GM18507 (cell line): ENCODE measurements at regions not wholly inside any gene's neighbourhood (a gene's known extent, or its start where the extent isn't known, plus 50 kb on each side); places are given as distances from the start of the nearest gene placed in this dataset.
"Not testable (repeated sequence)": the region's sequence is repeated elsewhere in the genome, so short reads cannot be mapped to it uniquely, and the experiment has no call there.

ENCODE experiments used
- DNase-seq: peaks from one replicate; pipeline ENCODE4 v3.0.0; 2011; ENCODE audit warnings: low read depth; ENCODE audit not compliant: insufficient read length; ENCODE audit errors: extremely low spot score
- FAIRE-seq: peaks from 2 replicates; lab custom pipeline; 2011; peaks lifted over from hg19 to GRCh38; lab: Jason Lieb, UNC

GRCh38 chr19:30997222-30997621, 352.0 kb downstream of the TSHZ3 start:
- FAIRE-seq, result no peak
- DNase-seq, result no peak

DNA sequence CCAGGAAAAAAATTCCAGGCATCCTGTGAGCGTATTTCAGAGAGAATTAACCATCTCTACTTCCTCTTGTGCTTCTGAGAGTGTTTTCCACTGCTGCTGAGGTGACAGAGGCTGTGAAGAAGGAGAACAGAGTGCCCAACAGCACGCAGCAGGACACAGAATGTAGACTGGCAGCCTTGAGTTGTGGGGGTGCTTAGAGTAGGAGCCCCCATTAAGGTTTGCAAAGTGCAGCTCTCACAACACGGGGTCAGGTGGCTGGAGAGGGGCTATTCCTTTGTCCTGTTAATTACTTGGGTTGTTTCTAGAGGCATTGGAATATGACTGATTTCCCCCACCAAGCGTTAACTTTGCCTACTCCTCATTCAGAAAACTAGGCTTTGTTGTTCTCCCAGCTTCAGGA, 370.6 kb downstream of the TSHZ3 start:
- no peak for DNase-seq

DNA sequence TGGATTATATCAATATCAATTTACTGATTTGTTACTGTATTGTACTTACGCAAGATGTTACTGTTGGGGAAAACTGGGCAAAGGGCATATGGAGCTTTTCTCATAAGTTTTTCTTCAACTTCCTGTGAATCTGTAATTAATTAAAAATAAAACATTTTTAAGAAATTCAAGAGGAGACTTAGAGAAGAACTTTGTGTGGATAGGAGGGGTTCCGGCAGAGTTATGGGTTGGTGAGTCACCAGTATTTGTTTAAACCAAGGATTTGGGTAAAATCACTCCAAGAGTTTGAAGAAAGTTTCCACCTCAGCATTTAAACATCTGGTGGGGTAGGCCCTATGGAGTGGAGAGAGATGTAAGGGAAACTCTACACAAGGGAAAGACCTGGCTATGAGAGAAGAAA, 379.6 kb downstream of the TSHZ3 start:
- no peak for FAIRE-seq
- no peak for DNase-seq

More for the DNA sequence above, 370.6 kb downstream of the TSHZ3 start:
- no peak for FAIRE-seq

DNA sequence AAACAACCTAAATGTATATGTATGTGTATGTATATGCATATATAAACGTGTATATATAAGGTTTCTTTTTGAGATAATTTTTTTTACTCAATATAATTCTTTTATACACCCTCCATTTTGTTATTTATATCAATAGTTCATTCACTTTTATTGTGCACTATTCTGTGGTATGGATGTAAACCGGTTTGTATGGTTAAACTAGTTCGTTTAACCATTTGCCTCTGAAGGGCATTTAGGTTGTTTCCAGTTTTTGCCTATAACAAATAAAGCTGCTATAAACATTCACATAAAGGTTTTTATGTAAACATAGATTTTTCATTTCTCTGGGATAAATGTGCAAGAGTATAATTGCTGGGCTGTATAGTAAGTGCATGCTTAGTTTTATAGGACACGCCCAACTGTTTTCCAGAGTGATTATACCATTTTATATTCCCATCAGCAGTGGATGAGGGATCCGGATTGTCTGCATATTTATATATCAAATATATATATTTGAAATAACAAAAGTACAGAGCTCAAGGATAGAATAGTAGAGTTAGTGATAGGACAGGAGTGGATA, 380.3 kb downstream of the TSHZ3 start:
- FAIRE-seq (no peak), DNase-seq (no peak)

- no peak for FAIRE-seq
- DNase-seq, result no peak
Observed at GRCh38 chr19:30968210-30968609, 381.0 kb downstream of the TSHZ3 start.

GRCh38 chr19:30966486-30966885, 382.8 kb downstream of the TSHZ3 start:
- DNase-seq, result no peak
- FAIRE-seq, result no peak

DNA sequence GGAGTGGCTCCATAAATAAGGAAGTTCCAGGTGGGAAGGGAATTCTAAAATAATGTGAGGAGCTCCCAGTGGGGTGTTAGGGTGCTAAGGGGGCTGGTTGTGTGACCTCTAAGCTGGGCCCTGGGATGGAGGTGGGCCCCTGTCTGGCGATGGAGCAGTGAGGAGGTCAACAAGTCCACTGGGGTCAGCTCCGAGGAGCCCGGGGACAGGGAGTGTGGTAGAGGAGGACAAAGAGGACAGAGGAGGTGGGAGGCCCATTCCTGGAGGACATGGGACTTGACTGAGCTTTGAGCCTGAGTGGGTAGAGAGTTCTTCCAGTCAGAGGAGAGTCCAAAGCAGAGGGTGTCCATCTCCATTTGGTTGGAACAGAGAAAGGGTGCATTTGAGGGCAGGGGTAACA, 390.2 kb downstream of the TSHZ3 start:
- no peak for DNase-seq
- FAIRE-seq, result no peak

DNA sequence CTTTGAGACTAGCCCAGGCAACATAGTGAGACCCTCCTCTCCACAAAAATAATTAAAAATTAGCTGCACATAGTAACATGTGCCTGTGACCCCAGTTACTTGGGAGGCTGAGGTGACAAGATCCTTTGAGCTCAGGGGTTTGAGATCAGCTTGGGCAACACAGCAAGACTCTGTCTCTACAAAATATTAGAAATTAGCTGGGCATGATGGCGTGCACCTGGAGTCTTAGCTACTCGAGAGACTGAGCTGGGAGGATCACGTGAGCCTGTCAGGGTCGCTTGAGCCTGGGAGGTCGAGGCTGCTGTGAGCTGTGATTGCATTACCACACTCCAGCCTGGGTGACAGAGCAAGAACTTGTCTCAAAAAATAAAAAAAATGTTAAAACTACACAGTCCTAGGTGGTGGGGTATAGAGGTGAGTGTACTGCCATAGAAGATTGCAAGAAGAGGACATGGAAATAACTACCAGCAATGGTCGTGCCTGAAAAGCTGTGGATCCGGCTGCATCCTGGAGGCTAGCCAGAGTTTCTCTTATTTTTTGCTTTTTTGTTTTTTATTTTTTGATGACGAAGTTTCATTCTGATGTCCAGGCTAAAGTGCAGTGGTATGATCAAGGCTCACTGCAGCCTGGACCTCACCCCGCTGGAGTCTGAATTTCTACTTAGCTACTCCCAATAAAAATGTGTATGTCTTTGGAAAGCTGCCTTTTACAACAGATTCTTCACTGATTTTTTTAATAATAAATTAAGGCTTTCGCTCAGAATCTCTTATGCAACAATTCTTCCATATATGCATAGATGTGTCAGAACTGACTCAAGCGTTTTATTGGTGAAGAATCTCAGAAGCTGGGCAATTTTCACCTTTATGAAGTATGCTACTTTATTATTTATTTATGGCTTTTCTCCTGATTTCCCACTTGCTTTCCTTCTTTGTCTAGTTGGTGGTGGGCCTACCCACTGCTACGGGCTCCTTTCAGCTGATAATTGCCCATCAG, 393.8 kb downstream of the TSHZ3 start:
- DNase-seq (no peak), FAIRE-seq (no peak)

DNA sequence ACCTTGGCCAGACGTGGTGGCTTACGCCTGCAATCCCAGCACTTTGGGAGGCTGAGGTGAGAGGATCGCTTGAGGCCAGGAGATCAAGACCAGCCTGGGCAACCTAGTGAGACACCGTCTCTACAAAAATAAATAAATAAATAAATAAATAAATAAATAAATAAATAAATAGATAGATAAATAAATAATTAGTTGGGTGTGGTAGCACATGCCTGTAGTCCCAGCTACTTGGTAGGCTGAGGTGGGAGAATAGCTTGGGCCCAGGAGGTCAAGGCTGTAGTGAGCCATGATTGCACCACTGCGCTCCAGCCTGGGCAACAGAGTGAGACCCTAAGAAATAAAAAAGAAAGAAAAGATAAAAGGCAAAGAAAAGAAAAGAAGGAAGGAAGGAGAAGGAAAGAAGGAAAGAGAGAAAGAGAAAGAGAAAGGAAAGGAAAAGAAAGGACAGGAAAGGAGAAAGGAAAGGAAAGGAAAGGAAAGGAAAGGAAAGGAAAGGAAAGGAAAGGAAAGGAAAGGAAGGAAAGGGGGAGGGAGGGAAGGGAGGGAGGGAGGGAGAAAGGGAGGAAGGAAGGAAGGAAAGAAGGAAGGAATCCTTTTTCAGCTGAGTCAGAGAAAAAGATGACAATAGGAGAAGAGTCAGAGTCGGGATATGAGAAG, 404.8 kb downstream of the TSHZ3 start:
- not testable (repeated sequence) for DNase-seq, FAIRE-seq

- no peak for DNase-seq
- no peak for FAIRE-seq
Observed at GRCh38 chr19:30943101-30943843, 406.0 kb downstream of the TSHZ3 start.

- FAIRE-seq, result no peak
- DNase-seq, result no peak
Observed at GRCh38 chr19:30942636-30943035, 406.6 kb downstream of the TSHZ3 start.

DNA sequence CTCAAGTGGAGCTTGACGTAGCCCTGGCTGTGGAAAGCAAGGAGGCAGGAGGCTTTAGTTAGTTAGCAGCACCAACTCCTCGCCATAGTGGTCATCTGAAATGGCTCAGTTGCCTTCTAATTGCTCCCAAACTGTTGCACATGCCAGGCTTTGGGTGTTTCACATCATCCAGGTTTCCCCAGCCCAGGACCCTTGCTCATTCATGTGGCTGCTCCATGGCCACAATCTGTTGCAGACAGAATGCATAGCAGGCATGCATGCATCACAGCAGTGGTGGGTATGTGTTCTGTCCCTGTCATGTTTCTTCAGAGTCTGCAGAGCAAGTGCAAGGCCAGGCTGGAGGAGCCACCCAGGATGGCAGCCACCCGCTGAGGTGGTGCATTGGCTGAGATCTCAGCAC, 407.6 kb downstream of the TSHZ3 start:
- no peak for DNase-seq
- no peak for FAIRE-seq

GRCh38 chr19:30936276-30936675, 413.0 kb downstream of the TSHZ3 start:
- DNase-seq, result no peak
- no peak for FAIRE-seq

DNA sequence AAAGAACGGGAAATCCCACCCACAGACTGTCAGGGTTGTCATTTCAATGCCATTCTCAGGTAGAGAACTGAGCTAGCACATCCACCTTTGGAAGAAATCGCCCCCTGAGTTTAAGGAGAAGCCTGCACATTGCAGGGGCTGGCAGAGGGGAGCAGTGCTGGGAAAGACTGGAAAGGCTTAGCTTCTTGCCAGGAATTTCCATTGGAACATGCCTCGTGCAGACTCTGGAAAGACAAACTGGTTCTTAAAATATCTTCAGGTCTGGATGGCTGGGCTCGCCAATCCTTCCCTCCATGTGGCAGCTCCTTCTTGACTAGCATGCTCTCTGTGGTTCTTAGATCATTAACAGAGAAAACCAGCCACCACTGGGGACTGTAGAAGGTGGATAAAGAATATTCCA, 414.1 kb downstream of the TSHZ3 start:
- FAIRE-seq, result no peak

GRCh38 chr19:30933454-30933853, 415.8 kb downstream of the TSHZ3 start:
- FAIRE-seq, result not testable (repeated sequence)

More for the DNA sequence above, 414.1 kb downstream of the TSHZ3 start:
- DNase-seq, result no peak

DNA sequence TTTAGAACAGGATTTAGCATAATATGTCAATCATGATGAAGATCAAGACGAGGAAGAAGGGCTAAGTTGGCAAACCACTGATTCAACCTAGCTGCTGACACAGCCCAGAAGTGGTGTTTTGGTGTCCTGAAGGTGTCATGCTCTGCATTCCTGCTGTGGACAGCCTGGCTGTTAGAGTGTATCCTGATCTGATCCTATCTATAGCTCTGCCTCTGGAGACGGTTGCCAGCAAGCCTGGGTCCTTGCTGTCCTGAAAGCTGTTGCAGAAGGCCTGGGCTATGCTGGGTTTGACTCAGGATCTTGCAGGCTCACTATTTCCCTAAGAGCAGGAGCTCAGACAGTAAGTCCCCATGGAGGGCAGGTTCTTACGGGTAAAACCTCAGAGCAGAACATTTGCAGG, 416.4 kb downstream of the TSHZ3 start:
- FAIRE-seq, result no peak

More at GRCh38 chr19:30933454-30933853, 415.8 kb downstream of the TSHZ3 start:
- not testable (repeated sequence) for DNase-seq

DNA sequence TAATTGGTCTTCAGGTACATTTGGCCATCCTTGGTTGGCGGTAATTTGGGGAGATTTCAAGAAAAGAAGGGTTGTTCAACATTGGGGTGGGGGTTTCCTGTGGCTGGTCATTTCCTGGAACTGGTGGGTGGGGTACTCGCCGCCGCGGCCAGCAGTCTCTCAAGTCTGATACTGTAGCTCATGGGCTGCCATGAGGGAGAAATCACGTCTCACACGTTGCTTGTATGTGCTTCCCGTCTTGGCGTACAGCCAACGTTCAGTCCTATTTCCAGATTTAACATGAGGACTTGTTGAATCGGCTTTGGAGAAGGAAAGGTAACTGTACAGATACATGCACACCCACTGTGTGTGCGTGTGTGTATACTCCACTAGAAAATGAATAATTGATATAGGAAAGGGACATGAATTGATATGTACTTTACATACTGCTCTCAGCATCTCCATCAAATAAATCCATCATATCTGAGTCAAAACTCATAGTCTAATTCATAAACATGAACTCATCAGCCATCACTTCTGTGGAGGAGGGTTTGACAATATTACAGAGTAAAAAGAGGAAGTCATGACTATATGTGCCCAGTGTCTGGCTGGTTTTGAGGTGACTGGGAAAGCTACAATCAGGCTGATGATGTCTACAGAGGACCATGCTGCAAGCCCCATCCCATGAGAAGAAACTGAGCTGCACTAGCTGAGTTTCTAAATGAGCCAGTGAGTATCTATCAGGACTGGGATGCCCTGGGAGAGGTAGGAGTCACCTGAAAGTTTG, 418.1 kb downstream of the TSHZ3 start:
- FAIRE-seq (no peak), DNase-seq (no peak)

More for the DNA sequence above, 416.4 kb downstream of the TSHZ3 start:
- no peak for DNase-seq

DNA sequence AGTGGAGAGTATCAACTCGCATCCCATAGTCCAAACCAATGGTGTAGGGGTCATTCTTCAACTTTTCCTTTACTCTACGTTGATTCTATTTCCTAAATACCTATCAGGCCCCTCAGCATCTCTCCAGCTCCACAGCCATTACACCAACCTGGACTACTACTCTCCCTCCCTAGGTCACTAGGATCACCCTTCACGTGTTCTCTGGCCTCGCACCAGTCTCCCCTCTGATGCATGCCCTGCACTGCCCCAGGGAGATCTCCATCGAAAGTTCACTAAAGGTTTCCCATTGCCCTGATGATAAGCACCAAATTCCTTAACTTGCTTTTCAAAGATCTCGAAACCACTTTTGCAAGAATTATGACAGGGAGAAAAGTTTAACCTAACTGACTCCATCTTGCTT, 421.5 kb downstream of the TSHZ3 start:
- no peak for DNase-seq
- FAIRE-seq, result no peak

DNA sequence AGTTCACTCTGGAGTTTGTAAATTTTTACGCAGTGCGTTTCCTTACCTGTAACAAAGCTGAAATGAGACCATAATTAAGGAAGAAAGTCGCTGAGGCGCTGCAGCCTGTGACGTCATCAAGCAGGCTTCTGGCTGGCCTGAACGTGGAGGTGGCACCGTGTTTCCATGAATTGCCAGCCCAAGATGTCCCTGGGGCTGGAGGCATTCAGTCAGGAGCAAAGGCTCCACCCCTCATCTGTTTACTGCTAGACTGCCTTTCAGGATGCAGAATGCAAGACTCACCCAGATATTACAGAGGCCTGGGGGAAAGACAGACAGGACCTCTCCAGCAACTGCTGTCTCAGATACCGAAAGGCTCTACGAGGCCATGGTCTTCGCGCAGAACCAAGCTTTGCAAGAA, 424.6 kb downstream of the TSHZ3 start:
- no peak for DNase-seq
- FAIRE-seq, result no peak
